Body of pancreas (tissue), 4 donors: ENCODE measurements at regions not wholly inside any gene's neighbourhood (a gene's known extent, or its start where the extent isn't known, plus 50 kb on each side); places are given as distances from the start of the nearest gene placed in this dataset.

Experiments used
- ATAC-seq: fragments of 150-250 bp; one replicate; pipeline ENCODE4 v1.9.1; 2016
- DNase-seq, 4 donors: peaks; one replicate each; pipeline ENCODE4 v3.0.0-alpha.2; 2019
- H3K27ac ChIP-seq, 4 donors: fragments of 200-600 bp; sonication (generic); 1 replicate in 3 of 4; 2 replicates in 1 of 4; pipeline versions ENCODE4 v1.5.1 to v1.6.1; 2016 to 2019; ENCODE audit warnings: mild to moderate bottlenecking in 1 of 4, mixed read lengths in 1 of 4, moderate library complexity in 1 of 4
- H3K27me3 ChIP-seq, 2 donors: fragments of 200-600 bp; sonication (generic); one replicate each; pipeline ENCODE4 v1.6.0; 2016; ENCODE audit warnings: mild to moderate bottlenecking in 1 of 2
- H3K36me3 ChIP-seq, 2 donors: fragments of 200-600 bp; sonication (generic); replicated peaks in 1 of 2; 2 replicates each; pipeline ENCODE4 v1.5.1; 2016; ENCODE audit warnings: low read depth in 2 of 2; ENCODE audit not compliant: insufficient read depth in 1 of 2
- H3K4me1 ChIP-seq: fragments of 200-600 bp; sonication (generic); one replicate; pipeline ENCODE4 v1.6.0; 2016
- H3K4me3 ChIP-seq, 2 donors: fragments of 200-600 bp; sonication (generic); 1 replicate in 1 of 2; 2 replicates in 1 of 2; pipeline ENCODE4 v1.5.1; 2016 to 2019
- H3K9me3 ChIP-seq, 3 donors: fragments of 200-600 bp; sonication (generic); 1 replicate in 2 of 3; 2 replicates in 1 of 3; pipeline ENCODE4 v1.5.1; 2016
- CTCF ChIP-seq, 7 experiments: fragments of 450-650 bp in 4 of 7; fragments of 200-600 bp in 3 of 7; sonication (generic) in 3 of 7; IDR thresholded peaks; one replicate each; pipeline ENCODE4 v1.5.1; 2016 to 2019; ENCODE audit warnings: antibody characterized with exemption in 7 of 7
- POLR2A ChIP-seq, 3 donors: fragments of 450-650 bp; IDR thresholded peaks; one replicate each; pipeline ENCODE4 v1.6.1; 2016; ENCODE audit warnings: antibody characterized with exemption in 3 of 3, mild to moderate bottlenecking in 2 of 3
- WGBS, 2 donors: methylation state at CpG; one replicate each; pipeline ENCODE4 v1.1.5; 2017; 5-methylcytosine and 5-hydroxymethylcytosine counted together
- intact Hi-C: fragments of 100-400 bp; cut with DNase I; formaldehyde crosslinking; loops from one replicate; pipeline ENCODE4 v1.15.1; 2023

- Histone ChIP-seq H3K27me3 (no peaks in the 10 kb centered on the region), H3K9me3 (no peaks in the 10 kb centered on the region), H3K27ac (no peak overlapping the region), H3K36me3 (no peaks in the 10 kb centered on the region), H3K4me1 (no peaks in the 10 kb centered on the region), H3K4me3 (no peak overlapping the region)
- no peak for TF ChIP-seq POLR2A (IDR thresholded peaks at IDR 0.05)
- TF ChIP-seq CTCF (IDR thresholded peaks at IDR 0.05), result no peak
- ATAC-seq, result no peak
- no peak for DNase-seq
- WGBS, 2 donors, result 60 to 77% methylated on average over 4 of the region's 4 CpGs
- intact Hi-C loops, result no loop called here
Measured at GRCh38 chr6:93806409-93807270, 387.3 kb upstream of the EPHA7 start.

GRCh38 chr6:93801101-93801847, 381.9 kb upstream of the EPHA7 start:
- TF ChIP-seq POLR2A (IDR thresholded peaks at IDR 0.05) (no peak), CTCF (IDR thresholded peaks at IDR 0.05) (no peak)
- ATAC-seq (no peak), DNase-seq (no peak)
- intact Hi-C loops, result no loop called here
- Histone ChIP-seq H3K4me3 (no peak overlapping the region), H3K27me3 (no peaks in the 10 kb centered on the region), H3K9me3 (no peaks in the 10 kb centered on the region), H3K4me1 (no peaks in the 10 kb centered on the region), H3K36me3 (no peaks in the 10 kb centered on the region), H3K27ac (no peak overlapping the region)
- 85 to 91% methylated on average over 2 of the region's 2 CpGs for WGBS, 2 donors

- H3K4me3 ChIP-seq, result no peak overlapping the region
- 29 to 33% methylated on average over 3 of the region's 3 CpGs for WGBS, 2 donors
- H3K27ac ChIP-seq, result no peak overlapping the region
- intact Hi-C loops, result no loop called here
- no peaks in the 10 kb centered on the region for H3K36me3 ChIP-seq
- no peaks in the 10 kb centered on the region for H3K27me3 ChIP-seq
- no peak for DNase-seq
- no peak for ATAC-seq
- H3K4me1 ChIP-seq, result no peaks in the 10 kb centered on the region
- H3K9me3 ChIP-seq, result no peaks in the 10 kb centered on the region
- TF ChIP-seq POLR2A (IDR thresholded peaks at IDR 0.05) (no peak), CTCF (IDR thresholded peaks at IDR 0.05) (no peak)
Measured at GRCh38 chr6:93799226-93799625, 379.9 kb upstream of the EPHA7 start.

- no peak for ATAC-seq
Measured at GRCh38 chr6:93794166-93794565, 374.8 kb upstream of the EPHA7 start.

More at GRCh38 chr6:93794166-93794565, 374.8 kb upstream of the EPHA7 start:
- Histone ChIP-seq H3K36me3 (no peaks in the 10 kb centered on the region), H3K27me3 (no peaks in the 10 kb centered on the region), H3K4me1 (no peaks in the 10 kb centered on the region), H3K4me3 (no peak overlapping the region), H3K9me3 (no peaks in the 10 kb centered on the region), H3K27ac (no peak overlapping the region)
- intact Hi-C loops, result no loop called here
- DNase-seq, result no peak
- TF ChIP-seq POLR2A (IDR thresholded peaks at IDR 0.05) (no peak), CTCF (IDR thresholded peaks at IDR 0.05) (no peak)
